ENCODE measurements at regions not wholly inside any gene's neighbourhood (a gene's known extent, or its start where the extent isn't known, plus 50 kb on each side); places are given as distances from the start of the nearest gene placed in this dataset.
"Not testable (repeated sequence)": the region's sequence is repeated elsewhere in the genome, so short reads cannot be mapped to it uniquely, and the experiment has no call there.

DNA sequence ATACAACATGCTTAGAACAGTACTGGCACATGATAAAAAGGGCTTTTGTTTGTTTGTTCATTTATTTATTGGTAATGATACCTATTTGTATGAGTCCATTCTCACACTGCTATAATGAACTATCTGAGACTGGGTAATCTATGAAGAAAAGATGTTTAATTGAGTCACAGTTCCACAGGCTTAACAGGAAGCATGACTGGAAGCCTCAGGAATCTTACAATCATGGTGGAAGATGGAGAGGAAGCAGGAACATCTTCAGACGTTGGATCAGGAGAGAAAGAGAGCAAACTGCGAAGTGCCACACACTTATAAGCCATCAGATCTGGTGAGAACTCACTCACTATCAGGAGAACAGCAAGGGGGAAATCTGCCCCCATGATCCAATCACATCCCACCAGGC is 847.7 kb downstream of the CDH18 start:
- Histone ChIP-seq H3K9ac (ENCODE audit: extremely low read depth, low read length, poor library complexity, severe bottlenecking) (no peak overlapping the region), H3K36me3 (ENCODE audit: control insufficient read depth, insufficient read depth, low read length) (no peaks in the 10 kb centered on the region), H3K4me3 (ENCODE audit: low read length) (peak overlapping the region; percentile 73), H3K27me3 (ENCODE audit: control insufficient read depth, insufficient read depth, low read length, poor library complexity, severe bottlenecking) (no peaks in the 10 kb centered on the region), H3K4me1 (ENCODE audit: control insufficient read depth, insufficient read depth, low read length) (peaks cover 3% of the 10 kb centered on the region), H3K9me3 (ENCODE audit: control insufficient read depth, low read length) (no peaks in the 10 kb centered on the region), H3K27ac (ENCODE audit: low read depth, low read length) (no peak overlapping the region)
- DNase-seq: no peak
- Mint-ChIP-seq H3K27me3 (ENCODE audit: insufficient read depth) (no peaks in the 10 kb centered on the region), H3K27ac (no peak overlapping the region), H3K4me3 (peak overlapping the region; percentile 6), H3K4me1 (peaks cover 16% of the 10 kb centered on the region), H3K9me3 (peaks cover 9% of the 10 kb centered on the region), H3K36me3 (ENCODE audit: low read depth) (no peaks in the 10 kb centered on the region)
- 65% methylated on average over 2 of the region's 2 CpGs; no CpG with 5 or more reads in 1 of the 2 experiments for WGBS, 2 experiments (ENCODE audit: insufficient coverage in 1 of 2, insufficient read length in 1 of 2)
- TF ChIP-seq, protein P1, sequence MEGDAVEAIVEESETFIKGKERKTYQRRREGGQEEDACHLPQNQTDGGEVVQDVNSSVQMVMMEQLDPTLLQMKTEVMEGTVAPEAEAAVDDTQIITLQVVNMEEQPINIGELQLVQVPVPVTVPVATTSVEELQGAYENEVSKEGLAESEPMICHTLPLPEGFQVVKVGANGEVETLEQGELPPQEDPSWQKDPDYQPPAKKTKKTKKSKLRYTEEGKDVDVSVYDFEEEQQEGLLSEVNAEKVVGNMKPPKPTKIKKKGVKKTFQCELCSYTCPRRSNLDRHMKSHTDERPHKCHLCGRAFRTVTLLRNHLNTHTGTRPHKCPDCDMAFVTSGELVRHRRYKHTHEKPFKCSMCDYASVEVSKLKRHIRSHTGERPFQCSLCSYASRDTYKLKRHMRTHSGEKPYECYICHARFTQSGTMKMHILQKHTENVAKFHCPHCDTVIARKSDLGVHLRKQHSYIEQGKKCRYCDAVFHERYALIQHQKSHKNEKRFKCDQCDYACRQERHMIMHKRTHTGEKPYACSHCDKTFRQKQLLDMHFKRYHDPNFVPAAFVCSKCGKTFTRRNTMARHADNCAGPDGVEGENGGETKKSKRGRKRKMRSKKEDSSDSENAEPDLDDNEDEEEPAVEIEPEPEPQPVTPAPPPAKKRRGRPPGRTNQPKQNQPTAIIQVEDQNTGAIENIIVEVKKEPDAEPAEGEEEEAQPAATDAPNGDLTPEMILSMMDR (conservative IDR thresholded peaks at IDR 0.05): no peak

DNA sequence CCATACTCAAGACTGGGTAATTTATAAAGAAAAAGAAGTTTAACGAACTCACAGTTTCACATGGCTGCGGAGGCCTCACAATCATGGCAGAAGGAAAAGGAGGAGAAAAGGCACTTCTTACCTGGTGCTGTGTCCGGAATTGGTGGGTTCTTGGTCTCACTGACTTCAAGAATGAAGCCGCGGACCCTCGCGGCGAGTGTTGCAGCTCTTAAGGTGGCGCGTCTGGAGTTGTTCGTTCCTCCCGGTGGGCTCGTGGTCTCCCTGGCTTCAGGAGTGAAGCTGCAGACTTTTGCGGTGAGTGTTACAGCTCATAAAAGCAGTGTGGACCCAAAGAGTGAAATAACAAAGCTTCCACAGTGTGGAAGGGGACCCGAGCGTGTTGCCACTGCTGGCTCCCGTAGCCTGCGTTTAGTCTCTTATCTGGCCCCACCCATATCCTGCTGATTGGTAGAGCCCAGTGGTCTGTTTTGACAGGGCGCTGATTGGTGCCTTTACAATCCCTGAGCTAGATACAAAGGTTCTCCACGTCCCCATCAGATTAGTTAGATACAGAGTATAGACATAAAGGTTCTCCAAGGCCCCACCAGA is 846.0 kb downstream of the CDH18 start:
- H3K9me3 Mint-ChIP-seq; H3K27ac Mint-ChIP-seq; H3K27me3 Mint-ChIP-seq (ENCODE audit: insufficient read depth); H3K9me3 ChIP-seq (ENCODE audit: control insufficient read depth, low read length); H3K9ac ChIP-seq (ENCODE audit: extremely low read depth, low read length, poor library complexity, severe bottlenecking); H3K27ac ChIP-seq (ENCODE audit: low read depth, low read length); H3K36me3 ChIP-seq (ENCODE audit: control insufficient read depth, insufficient read depth, low read length); DNase-seq; H3K36me3 Mint-ChIP-seq (ENCODE audit: low read depth); H3K27me3 ChIP-seq (ENCODE audit: control insufficient read depth, insufficient read depth, low read length, poor library complexity, severe bottlenecking); H3K4me1 ChIP-seq (ENCODE audit: control insufficient read depth, insufficient read depth, low read length): not testable (repeated sequence)
- Mint-ChIP-seq H3K4me3 (peak overlapping the region; percentile 6), H3K4me1 (peaks cover 16% of the 10 kb centered on the region)
- peak overlapping the region; percentile 73 for H3K4me3 ChIP-seq (ENCODE audit: low read length)
- 80 to 91% methylated on average over 8 to 20 of the region's 20 CpGs for WGBS, 2 experiments (ENCODE audit: insufficient coverage in 1 of 2, insufficient read length in 1 of 2)

DNA sequence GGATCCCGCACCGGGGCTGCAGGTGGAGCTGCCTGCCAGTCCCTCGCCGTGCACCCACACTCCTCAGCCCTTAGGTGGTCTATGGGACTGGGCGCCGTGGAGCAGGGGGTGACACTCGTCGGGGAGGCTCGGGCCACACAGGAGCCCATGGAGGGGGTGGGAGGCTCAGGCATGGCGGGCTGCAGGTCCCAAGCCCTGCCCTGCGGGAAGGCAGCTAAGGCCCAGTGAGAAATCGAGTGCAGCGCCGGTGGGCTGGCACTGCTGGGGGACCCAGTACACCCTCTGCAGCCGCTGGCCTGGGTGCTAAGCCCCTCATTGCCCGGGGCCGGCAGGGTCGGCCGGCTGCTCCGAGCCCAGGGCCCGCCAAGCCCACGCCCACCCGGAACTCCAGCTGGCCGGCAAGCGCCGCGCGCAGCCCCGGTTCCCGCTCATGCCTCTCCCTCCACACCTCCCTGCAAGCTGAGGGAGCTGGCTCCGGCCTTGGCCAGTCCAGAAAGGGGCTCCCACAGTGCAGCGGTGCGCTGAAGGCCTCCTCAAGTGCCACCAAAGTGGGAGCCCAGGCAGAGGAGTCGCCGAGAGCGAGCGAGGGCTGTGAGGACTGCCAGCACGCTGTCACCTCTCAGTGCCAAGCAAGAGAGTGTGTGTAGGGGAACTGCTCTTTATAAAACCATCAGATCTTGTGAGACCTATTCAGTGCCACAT is 845.1 kb downstream of the CDH18 start:
- 91% methylated on average over 33 of the region's 38 CpGs; no CpG with 5 or more reads in 1 of the 2 experiments for WGBS, 2 experiments (ENCODE audit: insufficient coverage in 1 of 2, insufficient read length in 1 of 2)
- not testable (repeated sequence) for H3K9me3 Mint-ChIP-seq

DNA sequence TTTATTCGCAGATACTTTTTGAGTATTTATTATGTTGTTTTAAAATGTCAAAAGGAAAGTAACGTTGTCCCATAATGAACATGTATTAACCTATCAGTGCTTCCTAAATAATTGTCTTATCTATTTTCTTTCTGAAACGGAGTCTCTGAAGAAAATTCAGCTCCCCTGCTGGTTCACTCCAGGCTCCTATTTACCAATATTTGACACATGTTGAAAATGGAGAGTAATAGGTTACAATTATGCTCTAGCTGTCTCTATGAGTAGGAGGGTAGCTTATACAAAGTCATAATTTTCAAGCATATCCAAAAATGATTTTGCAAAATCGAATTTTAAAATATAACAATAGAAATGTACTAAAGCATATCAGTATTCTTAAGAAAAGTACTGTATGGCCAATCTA is 844.1 kb downstream of the CDH18 start:
- Histone ChIP-seq H3K27ac (ENCODE audit: low read depth, low read length) (no peak overlapping the region), H3K36me3 (ENCODE audit: control insufficient read depth, insufficient read depth, low read length) (no peaks in the 10 kb centered on the region), H3K4me1 (ENCODE audit: control insufficient read depth, insufficient read depth, low read length) (peaks cover 3% of the 10 kb centered on the region), H3K27me3 (ENCODE audit: control insufficient read depth, insufficient read depth, low read length, poor library complexity, severe bottlenecking) (no peaks in the 10 kb centered on the region), H3K4me3 (ENCODE audit: low read length) (no peak overlapping the region), H3K9ac (ENCODE audit: extremely low read depth, low read length, poor library complexity, severe bottlenecking) (no peak overlapping the region), H3K9me3 (ENCODE audit: control insufficient read depth, low read length) (no peaks in the 10 kb centered on the region)
- WGBS, 2 experiments (ENCODE audit: insufficient coverage in 1 of 2, insufficient read length in 1 of 2): 96% methylated on average over 3 of the region's 4 CpGs; no CpG with 5 or more reads in 1 of the 2 experiments
- no peak overlapping the region for H3K4me3 Mint-ChIP-seq
- TF ChIP-seq, protein P1 (conservative IDR thresholded peaks at IDR 0.05): no peak
- peaks cover 9% of the 10 kb centered on the region for H3K9me3 Mint-ChIP-seq
- no peak for DNase-seq
- no peaks in the 10 kb centered on the region for H3K36me3 Mint-ChIP-seq (ENCODE audit: low read depth)
- H3K27ac Mint-ChIP-seq: no peak overlapping the region
- no peaks in the 10 kb centered on the region for H3K27me3 Mint-ChIP-seq (ENCODE audit: insufficient read depth)
- peaks cover 16% of the 10 kb centered on the region for H3K4me1 Mint-ChIP-seq

More for the DNA sequence above, 845.1 kb downstream of the CDH18 start:
- not testable (repeated sequence) for H3K36me3 ChIP-seq (ENCODE audit: control insufficient read depth, insufficient read depth, low read length); DNase-seq; H3K27ac Mint-ChIP-seq; H3K9ac ChIP-seq (ENCODE audit: extremely low read depth, low read length, poor library complexity, severe bottlenecking); H3K27ac ChIP-seq (ENCODE audit: low read depth, low read length); H3K4me3 ChIP-seq (ENCODE audit: low read length); H3K9me3 ChIP-seq (ENCODE audit: control insufficient read depth, low read length); H3K4me1 ChIP-seq (ENCODE audit: control insufficient read depth, insufficient read depth, low read length); H3K27me3 Mint-ChIP-seq (ENCODE audit: insufficient read depth); H3K4me3 Mint-ChIP-seq; H3K36me3 Mint-ChIP-seq (ENCODE audit: low read depth); H3K27me3 ChIP-seq (ENCODE audit: control insufficient read depth, insufficient read depth, low read length, poor library complexity, severe bottlenecking)
- peaks cover 16% of the 10 kb centered on the region for H3K4me1 Mint-ChIP-seq

Measured in endodermal cell (in vitro differentiated cells).